ENCODE measurements at regions not wholly inside any gene's neighbourhood (a gene's known extent, or its start where the extent isn't known, plus 50 kb on each side); places are given as distances from the start of the nearest gene placed in this dataset.

- TF ChIP-seq CTCF (IDR thresholded peaks at IDR 0.05) (no peak), POLR2AphosphoS5 (IDR thresholded peaks at IDR 0.05; ENCODE audit: low read depth, low read length) (no peak), SIN3A (IDR thresholded peaks at IDR 0.05; ENCODE audit: borderline replicate concordance, insufficient read depth, low read depth, low read length) (no peak)
- TF ChIP-seq, protein P1, sequence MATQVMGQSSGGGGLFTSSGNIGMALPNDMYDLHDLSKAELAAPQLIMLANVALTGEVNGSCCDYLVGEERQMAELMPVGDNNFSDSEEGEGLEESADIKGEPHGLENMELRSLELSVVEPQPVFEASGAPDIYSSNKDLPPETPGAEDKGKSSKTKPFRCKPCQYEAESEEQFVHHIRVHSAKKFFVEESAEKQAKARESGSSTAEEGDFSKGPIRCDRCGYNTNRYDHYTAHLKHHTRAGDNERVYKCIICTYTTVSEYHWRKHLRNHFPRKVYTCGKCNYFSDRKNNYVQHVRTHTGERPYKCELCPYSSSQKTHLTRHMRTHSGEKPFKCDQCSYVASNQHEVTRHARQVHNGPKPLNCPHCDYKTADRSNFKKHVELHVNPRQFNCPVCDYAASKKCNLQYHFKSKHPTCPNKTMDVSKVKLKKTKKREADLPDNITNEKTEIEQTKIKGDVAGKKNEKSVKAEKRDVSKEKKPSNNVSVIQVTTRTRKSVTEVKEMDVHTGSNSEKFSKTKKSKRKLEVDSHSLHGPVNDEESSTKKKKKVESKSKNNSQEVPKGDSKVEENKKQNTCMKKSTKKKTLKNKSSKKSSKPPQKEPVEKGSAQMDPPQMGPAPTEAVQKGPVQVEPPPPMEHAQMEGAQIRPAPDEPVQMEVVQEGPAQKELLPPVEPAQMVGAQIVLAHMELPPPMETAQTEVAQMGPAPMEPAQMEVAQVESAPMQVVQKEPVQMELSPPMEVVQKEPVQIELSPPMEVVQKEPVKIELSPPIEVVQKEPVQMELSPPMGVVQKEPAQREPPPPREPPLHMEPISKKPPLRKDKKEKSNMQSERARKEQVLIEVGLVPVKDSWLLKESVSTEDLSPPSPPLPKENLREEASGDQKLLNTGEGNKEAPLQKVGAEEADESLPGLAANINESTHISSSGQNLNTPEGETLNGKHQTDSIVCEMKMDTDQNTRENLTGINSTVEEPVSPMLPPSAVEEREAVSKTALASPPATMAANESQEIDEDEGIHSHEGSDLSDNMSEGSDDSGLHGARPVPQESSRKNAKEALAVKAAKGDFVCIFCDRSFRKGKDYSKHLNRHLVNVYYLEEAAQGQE (IDR thresholded peaks at IDR 0.05; ENCODE audit: insufficient read depth in 1 of 2, low read depth in 2 of 2, low read length in 1 of 2): no peak
These were observed 112.9 kb upstream of the CAV2 start for GRCh38 chr7:116386674-116387073.
